GM12878 (cell line): ENCODE measurements at regions not wholly inside any gene's neighbourhood (a gene's known extent, or its start where the extent isn't known, plus 50 kb on each side); places are given as distances from the start of the nearest gene placed in this dataset.

Experiments
- ATAC-seq: fragments of 200-7000 bp; cut with Tn5 transposase; 3 replicates; pipeline ENCODE4 v1.9.1; 2020; ENCODE audit warnings: mild to moderate bottlenecking, moderate library complexity
- BruUV-seq: library from RNA; stranded (reverse); fragments of 400-500 nt; replicated peaks from 2 replicates; lab custom pipeline; 2021; lab: Mats Ljungman, UMichigan
- CTCF ChIA-PET: fragments of 300-600 bp; sonication (Branson Sonifier 250); formaldehyde crosslinking; extraction: SDS; loops from one replicate; lab custom pipeline; 2021; ENCODE audit warnings: inconsistent platforms; lab: Yijun Ruan, JAX
- POLR2A ChIA-PET: fragments of 350-600 bp; formaldehyde crosslinking; extraction: SDS; loops from one replicate; lab custom pipeline; 2021; ENCODE audit warnings: inconsistent platforms; lab: Charles Lee
- RAD21 ChIA-PET: fragments of 300-600 bp; sonication (Branson Sonifier 250); formaldehyde crosslinking; loops from one replicate; lab custom pipeline; 2023; ENCODE audit warnings: antibody characterized with exemption; ENCODE audit not compliant: unreplicated experiment; lab: Charles Lee
- SMC1A ChIA-PET: fragments of 300-600 bp; sonication (Branson Sonifier 250); formaldehyde crosslinking; loops from one replicate; lab custom pipeline; 2023; ENCODE audit not compliant: unreplicated experiment, uncharacterized antibody; lab: Charles Lee
- DNase-seq: peaks from one replicate; pipeline ENCODE4 v3.0.0-alpha.2; 2011; ENCODE audit warnings: low read depth, low spot score
- FAIRE-seq: peaks from 3 replicates; lab custom pipeline; 2011; peaks lifted over from hg19 to GRCh38; lab: Jason Lieb, UNC
- H2AFZ ChIP-seq: 2 replicates; pipeline ENCODE4 v1.6.0; 2011; ENCODE audit warnings: low read depth, low read length, control low read depth; ENCODE audit not compliant: control insufficient read depth
- H3K27ac ChIP-seq: 2 replicates; pipeline ENCODE4 v1.5.1; 2011; ENCODE audit warnings: control low read depth; ENCODE audit not compliant: control insufficient read depth, insufficient read depth
- H3K27me3 ChIP-seq, 2 experiments: replicated peaks in 1 of 2; 2 replicates each; pipeline versions ENCODE4 v1.6.0 to v1.6.1; 2011; ENCODE audit warnings: low read length in 1 of 2; ENCODE audit not compliant: control insufficient read depth in 2 of 2, insufficient read depth in 2 of 2
- H3K36me3 ChIP-seq, 2 experiments: 2 replicates each; pipeline ENCODE4 v1.5.1; 2011; ENCODE audit warnings: low read length in 1 of 2; ENCODE audit not compliant: control insufficient read depth in 2 of 2, insufficient read depth in 2 of 2
- H3K4me1 ChIP-seq: 2 replicates; pipeline ENCODE4 v1.6.1; 2011; ENCODE audit warnings: mild to moderate bottlenecking, low read length, moderate library complexity, mixed read lengths; ENCODE audit not compliant: control insufficient read depth, insufficient read depth
- H3K4me2 ChIP-seq: 2 replicates; pipeline ENCODE4 v1.6.0; 2011; ENCODE audit warnings: control low read depth; ENCODE audit not compliant: control insufficient read depth, insufficient read depth
- H3K4me3 ChIP-seq: fragments of 200-600 bp; sonication (generic); 2 replicates; pipeline ENCODE4 v1.5.1; 2016
- H3K79me2 ChIP-seq: 2 replicates; pipeline ENCODE4 v1.6.0; 2011; ENCODE audit warnings: low read length; ENCODE audit not compliant: control insufficient read depth, insufficient read depth
- H3K9ac ChIP-seq: 2 replicates; pipeline ENCODE4 v1.8.0; 2011; ENCODE audit warnings: low read length, control low read depth, mixed read lengths; ENCODE audit not compliant: control insufficient read depth, insufficient read depth
- H3K9me3 ChIP-seq: replicated peaks from 3 replicates; pipeline ENCODE4 v1.5.1; 2011; ENCODE audit warnings: mild to moderate bottlenecking, low read length; ENCODE audit not compliant: control insufficient read depth, insufficient read depth
- H4K20me1 ChIP-seq: 2 replicates; pipeline ENCODE4 v1.6.0; 2011; ENCODE audit not compliant: control insufficient read depth, insufficient read depth
- CEBPB ChIP-seq, 2 experiments: fragments of 150-350 bp in 1 of 2; IDR thresholded peaks; 2 replicates each; pipeline ENCODE4 v1.6.1; 2012 to 2014; ENCODE audit warnings: low read depth in 2 of 2, low read length in 2 of 2, borderline replicate concordance in 1 of 2, inconsistent platforms in 1 of 2
- CHD1 ChIP-seq: IDR thresholded peaks from 2 replicates; pipeline ENCODE4 v1.6.1; 2012; ENCODE audit warnings: low read depth, low read length, improper control_type of control experiment
- CHD4 ChIP-seq: fragments of 200-600 bp; sonication (generic); IDR thresholded peaks from 2 replicates; pipeline ENCODE4 v1.6.1; 2016; ENCODE audit warnings: mild to moderate bottlenecking
- CREM ChIP-seq: IDR thresholded peaks from 2 replicates; pipeline ENCODE4 v1.6.1; 2014; ENCODE audit warnings: antibody characterized with exemption, low read depth
- HCFC1 ChIP-seq: fragments of 150-350 bp; IDR thresholded peaks from 2 replicates; pipeline ENCODE4 v1.6.1; 2014; ENCODE audit warnings: low read length
- HDAC6 ChIP-seq: fragments of 200-600 bp; sonication (generic); IDR thresholded peaks from one replicate; pipeline ENCODE4 v1.8.0; 2017; ENCODE audit warnings: antibody characterized with exemption; ENCODE audit not compliant: unreplicated experiment
- MXI1 ChIP-seq: fragments of 150-350 bp; IDR thresholded peaks from 2 replicates; pipeline ENCODE4 v1.6.1; 2011; ENCODE audit warnings: low read depth, mild to moderate bottlenecking, inconsistent platforms, low read length, improper control_type of control experiment
- NBN ChIP-seq: fragments of 450-650 bp; IDR thresholded peaks from 2 replicates; pipeline ENCODE4 v1.6.1; 2016
- NR2F1 ChIP-seq: fragments of 450-650 bp; conservative IDR thresholded peaks from 2 replicates; pipeline ENCODE4 v1.6.1; 2017; ENCODE audit warnings: mild to moderate bottlenecking
- PAX8 ChIP-seq: fragments of 450-650 bp; IDR thresholded peaks from 2 replicates; pipeline ENCODE4 v1.6.1; 2017; ENCODE audit warnings: mild to moderate bottlenecking, moderate library complexity
- POLR2A ChIP-seq: IDR thresholded peaks from 2 replicates; pipeline ENCODE4 v1.6.1; 2011; ENCODE audit warnings: low read depth, mild to moderate bottlenecking, low read length
- RELA ChIP-seq: fragments of 450-650 bp; IDR thresholded peaks from 2 replicates; pipeline ENCODE4 v1.8.0; 2014; ENCODE audit warnings: borderline replicate concordance; ENCODE audit not compliant: partially characterized antibody
- WRNIP1 ChIP-seq: IDR thresholded peaks from 2 replicates; pipeline ENCODE4 v1.6.1; 2011; ENCODE audit warnings: low read depth, low read length, improper control_type of control experiment, borderline replicate concordance
- WGBS: methylation state at CpG from one replicate; pipeline ENCODE4 v1.1.6; 2016; ENCODE audit warnings: low lambda C conversion rate; ENCODE audit not compliant: insufficient replicate concordance, insufficient coverage; ENCODE audit errors: missing lambda C conversion rate; 5-methylcytosine and 5-hydroxymethylcytosine counted together
- in situ Hi-C: fragments of 300-500 bp; cut with MboI; formaldehyde crosslinking; loops from 9 replicates; pipeline ENCODE4 v1.14.3; 2018; ENCODE audit warnings: mixed read lengths
- intact Hi-C: fragments of 100-400 bp; cut with micrococcal nuclease; formaldehyde crosslinking; loops from one replicate; pipeline ENCODE4 v1.14.2; 2022; ENCODE audit not compliant: unreplicated experiment
- TF ChIP-seq, protein P1 (sequence below): fragments of 450-650 bp; IDR thresholded peaks from 2 replicates; pipeline ENCODE4 v1.6.1; 2016; ENCODE audit warnings: mild to moderate bottlenecking
- TF ChIP-seq, protein P2 (sequence below): IDR thresholded peaks from 2 replicates; pipeline ENCODE4 v1.6.1; 2012; ENCODE audit warnings: low read depth, low read length, improper control_type of control experiment
- TF ChIP-seq, protein P3 (sequence below): fragments of 450-650 bp; IDR thresholded peaks from 2 replicates; pipeline ENCODE4 v1.6.1; 2016; ENCODE audit warnings: mild to moderate bottlenecking

DNA sequence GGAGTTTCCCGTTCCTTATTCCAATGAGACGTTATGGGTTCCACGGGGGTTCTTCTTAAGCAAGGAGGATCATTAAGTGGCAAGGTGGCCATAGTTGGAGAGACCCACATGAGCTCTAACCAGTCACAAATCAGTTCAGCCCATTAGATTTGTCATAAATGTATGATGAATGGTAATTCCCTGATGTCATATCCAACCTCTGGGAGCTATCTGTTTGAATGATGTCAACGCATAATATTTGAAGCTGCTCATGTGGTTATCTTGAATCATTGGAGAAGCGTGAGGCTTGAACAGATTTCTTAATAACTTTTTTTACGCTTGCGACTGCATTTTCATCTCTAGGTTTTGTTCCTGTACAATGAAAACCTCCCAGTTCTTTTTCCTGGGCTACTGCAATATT is 270.4 kb upstream of the EEF2KMT start:
- BruUV-seq = no TSS peak
- H3K4me1 ChIP-seq = no peaks in the 10 kb centered on the region
- no peaks in the 10 kb centered on the region for H3K36me3 ChIP-seq
- H3K9ac ChIP-seq = no peak overlapping the region
- no peak overlapping the region for H3K4me3 ChIP-seq
- in situ Hi-C loops (no loop called here), intact Hi-C loops (no loop called here)
- no peak for FAIRE-seq
- CTCF ChIA-PET = no interaction called here
- TF ChIP-seq POLR2A = no peak
- TF ChIP-seq CREM = no peak
- TF ChIP-seq NBN = no peak
- TF ChIP-seq WRNIP1 = no peak
- no peak for TF ChIP-seq CHD4
- TF ChIP-seq PAX8 = no peak
- TF ChIP-seq HDAC6 = no peak
- no peak for ATAC-seq
- no peaks in the 10 kb centered on the region for H4K20me1 ChIP-seq
- no peak overlapping the region for H3K27ac ChIP-seq
- WGBS = 31% methylated on average over 7 of the region's 7 CpGs
- no peak for DNase-seq
- H3K9me3 ChIP-seq = no peaks in the 10 kb centered on the region
- SMC1A ChIA-PET = no interaction called here
- H3K27me3 ChIP-seq = no peaks in the 10 kb centered on the region
- H3K4me2 ChIP-seq = no peak overlapping the region
- H3K79me2 ChIP-seq = no peaks in the 10 kb centered on the region
- RAD21 ChIA-PET = no interaction called here
- POLR2A ChIA-PET = no interaction called here
- no peak overlapping the region for H2AFZ ChIP-seq

DNA sequence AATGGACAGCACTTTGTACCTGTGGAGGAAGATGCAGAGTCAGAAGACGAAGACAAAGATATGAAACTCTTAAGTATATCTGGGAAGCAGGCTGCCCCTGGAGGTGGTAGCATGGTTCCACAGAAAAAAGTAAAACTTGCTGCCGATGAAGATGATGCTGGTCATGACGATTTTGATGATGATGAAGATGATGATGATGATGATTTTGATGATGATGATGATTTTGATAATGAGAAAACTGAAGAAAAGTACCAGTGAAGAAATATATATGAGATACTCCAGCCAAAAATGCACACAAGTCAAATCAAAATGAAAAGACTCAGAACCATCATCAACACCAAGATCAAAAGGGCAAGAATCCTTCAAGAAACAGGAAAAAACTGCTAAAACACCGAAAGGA is 268.5 kb upstream of the EEF2KMT start:
- intact Hi-C loops (no loop called here), in situ Hi-C loops (no loop called here)
- Histone ChIP-seq H3K79me2 (no peaks in the 10 kb centered on the region), H3K9me3 (no peaks in the 10 kb centered on the region), H4K20me1 (no peaks in the 10 kb centered on the region), H3K36me3 (no peaks in the 10 kb centered on the region), H3K4me3 (no peak overlapping the region), H3K4me2 (no peak overlapping the region), H3K4me1 (no peaks in the 10 kb centered on the region), H3K27ac (no peak overlapping the region), H3K9ac (no peak overlapping the region), H3K27me3 (no peaks in the 10 kb centered on the region), H2AFZ (no peak overlapping the region)
- no peak for ATAC-seq
- no peak for DNase-seq
- no TSS peak for BruUV-seq
- ChIA-PET POLR2A (no interaction called here), RAD21 (no interaction called here), SMC1A (no interaction called here), CTCF (no interaction called here)
- 24% methylated on average over 4 of the region's 4 CpGs for WGBS
- no peak for FAIRE-seq
- TF ChIP-seq MXI1 (no peak), RELA (no peak), CEBPB (IDR thresholded peaks at IDR 0.05; ENCODE audit: borderline replicate concordance in 1 of 2, low read depth in 2 of 2, low read length in 2 of 2) (no peak), NR2F1 (no peak), HCFC1 (no peak), PAX8 (no peak), CHD1 (no peak)
- TF ChIP-seq, protein P1, sequence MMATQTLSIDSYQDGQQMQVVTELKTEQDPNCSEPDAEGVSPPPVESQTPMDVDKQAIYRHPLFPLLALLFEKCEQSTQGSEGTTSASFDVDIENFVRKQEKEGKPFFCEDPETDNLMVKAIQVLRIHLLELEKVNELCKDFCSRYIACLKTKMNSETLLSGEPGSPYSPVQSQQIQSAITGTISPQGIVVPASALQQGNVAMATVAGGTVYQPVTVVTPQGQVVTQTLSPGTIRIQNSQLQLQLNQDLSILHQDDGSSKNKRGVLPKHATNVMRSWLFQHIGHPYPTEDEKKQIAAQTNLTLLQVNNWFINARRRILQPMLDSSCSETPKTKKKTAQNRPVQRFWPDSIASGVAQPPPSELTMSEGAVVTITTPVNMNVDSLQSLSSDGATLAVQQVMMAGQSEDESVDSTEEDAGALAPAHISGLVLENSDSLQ = no peak
- TF ChIP-seq, protein P2, sequence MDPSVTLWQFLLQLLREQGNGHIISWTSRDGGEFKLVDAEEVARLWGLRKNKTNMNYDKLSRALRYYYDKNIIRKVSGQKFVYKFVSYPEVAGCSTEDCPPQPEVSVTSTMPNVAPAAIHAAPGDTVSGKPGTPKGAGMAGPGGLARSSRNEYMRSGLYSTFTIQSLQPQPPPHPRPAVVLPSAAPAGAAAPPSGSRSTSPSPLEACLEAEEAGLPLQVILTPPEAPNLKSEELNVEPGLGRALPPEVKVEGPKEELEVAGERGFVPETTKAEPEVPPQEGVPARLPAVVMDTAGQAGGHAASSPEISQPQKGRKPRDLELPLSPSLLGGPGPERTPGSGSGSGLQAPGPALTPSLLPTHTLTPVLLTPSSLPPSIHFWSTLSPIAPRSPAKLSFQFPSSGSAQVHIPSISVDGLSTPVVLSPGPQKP = no peak
- TF ChIP-seq, protein P3, sequence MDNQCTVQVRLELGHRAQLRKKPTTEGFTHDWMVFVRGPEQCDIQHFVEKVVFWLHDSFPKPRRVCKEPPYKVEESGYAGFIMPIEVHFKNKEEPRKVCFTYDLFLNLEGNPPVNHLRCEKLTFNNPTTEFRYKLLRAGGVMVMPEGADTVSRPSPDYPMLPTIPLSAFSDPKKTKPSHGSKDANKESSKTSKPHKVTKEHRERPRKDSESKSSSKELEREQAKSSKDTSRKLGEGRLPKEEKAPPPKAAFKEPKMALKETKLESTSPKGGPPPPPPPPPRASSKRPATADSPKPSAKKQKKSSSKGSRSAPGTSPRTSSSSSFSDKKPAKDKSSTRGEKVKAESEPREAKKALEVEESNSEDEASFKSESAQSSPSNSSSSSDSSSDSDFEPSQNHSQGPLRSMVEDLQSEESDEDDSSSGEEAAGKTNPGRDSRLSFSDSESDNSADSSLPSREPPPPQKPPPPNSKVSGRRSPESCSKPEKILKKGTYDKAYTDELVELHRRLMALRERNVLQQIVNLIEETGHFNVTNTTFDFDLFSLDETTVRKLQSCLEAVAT = no peak
